ENCODE measurements at regions not wholly inside any gene's neighbourhood (a gene's known extent, or its start where the extent isn't known, plus 50 kb on each side); places are given as distances from the start of the nearest gene placed in this dataset.

GRCh38 chr20:63132131-63132714, 83.7 kb downstream of the YTHDF1 start:
- Mint-ChIP-seq H3K4me3 (no peak overlapping the region), H3K9me3 (no peaks in the 10 kb centered on the region), H3K27ac (no peak overlapping the region), H3K36me3 (ENCODE audit: low read depth) (no peaks in the 10 kb centered on the region), H3K4me1 (no peaks in the 10 kb centered on the region), H3K27me3 (peaks cover 5% of the 10 kb centered on the region)
- ATAC-seq (replicated peaks): no peak

DNA sequence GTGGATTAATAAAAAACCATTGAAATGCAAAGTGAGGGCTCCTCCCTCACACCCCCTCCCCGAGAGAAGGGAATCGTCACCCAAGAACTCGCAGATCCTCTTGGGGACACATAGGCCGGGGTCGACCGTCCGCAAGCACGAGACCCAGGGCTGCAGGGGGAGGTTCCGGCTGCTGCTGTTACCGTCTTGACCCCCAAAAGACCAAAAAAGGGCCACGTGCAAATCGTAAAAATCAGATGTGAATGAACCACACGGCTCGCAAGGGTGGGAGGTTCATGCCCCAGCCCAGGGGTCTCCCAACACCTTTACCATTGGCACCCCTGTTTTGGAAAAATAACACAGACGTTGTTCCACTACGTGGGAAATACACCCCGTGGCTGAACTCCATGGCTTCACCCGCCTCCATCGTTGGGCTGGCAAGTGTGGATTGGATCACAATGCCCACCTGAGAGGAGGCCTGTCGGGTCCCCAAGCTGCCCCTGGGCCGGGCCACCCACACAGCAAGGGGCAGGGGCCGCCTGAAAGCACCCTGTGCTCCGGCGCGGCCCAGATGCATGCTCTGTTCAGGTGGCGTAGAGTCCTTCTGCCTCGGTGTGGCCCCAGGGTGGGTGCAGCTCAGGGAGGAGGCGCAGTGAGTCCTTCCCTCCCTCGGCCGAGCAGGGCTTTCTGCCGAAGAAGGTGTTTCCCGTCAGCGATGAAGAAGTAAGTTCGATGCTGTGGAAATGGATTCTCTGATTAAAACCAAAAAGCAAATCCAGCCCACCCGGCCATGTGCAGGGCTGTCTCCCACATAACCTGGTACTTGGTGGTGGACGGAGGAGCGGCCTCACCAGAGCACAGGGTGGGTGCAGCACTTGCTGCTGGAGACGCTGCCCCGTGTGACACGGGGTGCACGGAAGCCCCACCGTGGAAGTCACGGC, 85.0 kb downstream of the YTHDF1 start:
- Mint-ChIP-seq H3K9me3 (no peaks in the 10 kb centered on the region), H3K27me3 (peaks cover 5% of the 10 kb centered on the region), H3K27ac (no peak overlapping the region), H3K4me3 (no peak overlapping the region), H3K36me3 (ENCODE audit: low read depth) (no peaks in the 10 kb centered on the region), H3K4me1 (no peaks in the 10 kb centered on the region)
- ATAC-seq (replicated peaks): no peak

- H3K4me3 Mint-ChIP-seq: no peak overlapping the region
- H3K36me3 Mint-ChIP-seq (ENCODE audit: low read depth): no peaks in the 10 kb centered on the region
- no peaks in the 10 kb centered on the region for H3K4me1 Mint-ChIP-seq
- no peak for ATAC-seq (replicated peaks)
- H3K27ac Mint-ChIP-seq: no peak overlapping the region
- H3K27me3 Mint-ChIP-seq: peaks cover 5% of the 10 kb centered on the region
- H3K9me3 Mint-ChIP-seq: no peaks in the 10 kb centered on the region
Measured at GRCh38 chr20:63129991-63130657, 85.8 kb downstream of the YTHDF1 start.

- ATAC-seq (replicated peaks): no peak
- H3K4me3 Mint-ChIP-seq: no peak overlapping the region
- no peaks in the 10 kb centered on the region for H3K36me3 Mint-ChIP-seq (ENCODE audit: low read depth)
- no peaks in the 10 kb centered on the region for H3K4me1 Mint-ChIP-seq
- H3K27ac Mint-ChIP-seq: no peak overlapping the region
- no peaks in the 10 kb centered on the region for H3K9me3 Mint-ChIP-seq
- peaks cover 9% of the 10 kb centered on the region for H3K27me3 Mint-ChIP-seq
Measured at GRCh38 chr20:63129376-63129965, 86.5 kb downstream of the YTHDF1 start.

GRCh38 chr20:63128956-63129355, 87.0 kb downstream of the YTHDF1 start:
- ATAC-seq (replicated peaks): no peak
- Mint-ChIP-seq H3K36me3 (ENCODE audit: low read depth) (no peaks in the 10 kb centered on the region), H3K4me3 (no peak overlapping the region), H3K27me3 (peaks cover 9% of the 10 kb centered on the region), H3K4me1 (no peaks in the 10 kb centered on the region), H3K27ac (no peak overlapping the region), H3K9me3 (no peaks in the 10 kb centered on the region)

DNA sequence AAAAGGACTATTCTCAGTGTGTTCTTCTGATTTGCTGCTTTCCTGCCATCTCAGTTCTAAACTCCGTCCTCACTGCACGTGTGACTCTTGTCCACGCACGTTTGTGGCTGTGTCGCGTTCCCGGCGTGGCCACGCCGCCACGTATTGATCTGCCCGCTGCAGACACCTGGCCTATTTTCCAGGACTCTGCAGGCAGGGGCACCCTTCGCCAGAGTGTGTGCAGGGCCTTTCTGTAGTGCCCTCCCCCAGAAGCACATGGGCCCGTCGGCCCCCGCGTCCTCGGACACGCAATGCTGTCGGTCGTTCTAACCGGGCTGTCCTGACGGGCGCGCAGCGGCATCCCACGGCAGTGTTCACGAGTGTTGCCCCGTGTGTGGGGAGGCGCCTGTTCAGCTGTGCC, 87.6 kb downstream of the YTHDF1 start:
- Mint-ChIP-seq H3K27me3 (peaks cover 9% of the 10 kb centered on the region), H3K36me3 (ENCODE audit: low read depth) (no peaks in the 10 kb centered on the region), H3K4me1 (no peaks in the 10 kb centered on the region), H3K9me3 (no peaks in the 10 kb centered on the region), H3K4me3 (no peak overlapping the region), H3K27ac (no peak overlapping the region)
- ATAC-seq (replicated peaks): no peak

- ATAC-seq (replicated peaks): no peak
- H3K27me3 Mint-ChIP-seq: peaks cover 9% of the 10 kb centered on the region
- no peaks in the 10 kb centered on the region for H3K36me3 Mint-ChIP-seq (ENCODE audit: low read depth)
- H3K4me1 Mint-ChIP-seq: no peaks in the 10 kb centered on the region
- no peaks in the 10 kb centered on the region for H3K9me3 Mint-ChIP-seq
- H3K4me3 Mint-ChIP-seq: no peak overlapping the region
- no peak overlapping the region for H3K27ac Mint-ChIP-seq
Measured at GRCh38 chr20:63127700-63128364, 88.1 kb downstream of the YTHDF1 start.

DNA sequence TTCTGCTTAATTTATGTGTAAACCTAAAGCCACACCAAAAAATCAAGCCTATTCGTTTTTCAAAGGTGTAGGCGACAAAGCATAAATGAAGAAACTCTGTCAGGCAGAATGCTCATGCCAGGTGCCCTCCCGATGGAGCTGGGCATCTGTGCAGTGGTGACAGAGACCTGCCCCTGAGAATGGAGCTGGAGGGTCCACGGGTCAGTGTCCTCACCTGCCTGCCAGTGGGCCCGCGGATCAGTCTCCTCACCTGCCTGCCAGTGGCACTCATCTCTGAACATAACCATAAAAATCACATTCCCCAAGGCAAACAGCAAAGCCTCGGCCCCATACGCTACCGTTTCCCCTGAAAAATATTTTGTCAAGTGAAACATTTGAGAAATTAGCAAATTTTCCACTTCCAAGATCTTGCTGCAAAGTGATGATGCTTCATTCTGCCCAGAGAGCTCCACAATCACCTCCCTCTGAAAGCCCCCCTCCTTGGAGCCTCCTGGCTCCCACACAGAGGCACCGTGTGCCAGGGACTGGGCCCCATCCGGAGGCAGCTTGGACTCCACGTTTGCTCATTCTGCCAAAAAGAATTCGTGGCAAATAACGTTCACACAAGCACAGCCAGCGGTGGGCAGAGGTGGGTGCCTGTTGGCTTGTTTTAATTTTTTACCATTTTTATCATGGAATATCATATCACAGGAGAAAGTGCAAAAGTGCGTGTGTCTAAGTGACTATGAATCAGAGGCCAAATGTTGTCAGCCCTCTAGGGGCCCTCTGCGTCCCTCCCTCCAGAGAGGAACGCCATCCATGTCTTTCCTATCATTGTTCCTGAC, 88.8 kb downstream of the YTHDF1 start:
- no peak for ATAC-seq (replicated peaks)
- Mint-ChIP-seq H3K4me3 (no peak overlapping the region), H3K36me3 (ENCODE audit: low read depth) (no peaks in the 10 kb centered on the region), H3K9me3 (no peaks in the 10 kb centered on the region), H3K27ac (no peak overlapping the region), H3K4me1 (no peaks in the 10 kb centered on the region), H3K27me3 (peaks cover 12% of the 10 kb centered on the region)

DNA sequence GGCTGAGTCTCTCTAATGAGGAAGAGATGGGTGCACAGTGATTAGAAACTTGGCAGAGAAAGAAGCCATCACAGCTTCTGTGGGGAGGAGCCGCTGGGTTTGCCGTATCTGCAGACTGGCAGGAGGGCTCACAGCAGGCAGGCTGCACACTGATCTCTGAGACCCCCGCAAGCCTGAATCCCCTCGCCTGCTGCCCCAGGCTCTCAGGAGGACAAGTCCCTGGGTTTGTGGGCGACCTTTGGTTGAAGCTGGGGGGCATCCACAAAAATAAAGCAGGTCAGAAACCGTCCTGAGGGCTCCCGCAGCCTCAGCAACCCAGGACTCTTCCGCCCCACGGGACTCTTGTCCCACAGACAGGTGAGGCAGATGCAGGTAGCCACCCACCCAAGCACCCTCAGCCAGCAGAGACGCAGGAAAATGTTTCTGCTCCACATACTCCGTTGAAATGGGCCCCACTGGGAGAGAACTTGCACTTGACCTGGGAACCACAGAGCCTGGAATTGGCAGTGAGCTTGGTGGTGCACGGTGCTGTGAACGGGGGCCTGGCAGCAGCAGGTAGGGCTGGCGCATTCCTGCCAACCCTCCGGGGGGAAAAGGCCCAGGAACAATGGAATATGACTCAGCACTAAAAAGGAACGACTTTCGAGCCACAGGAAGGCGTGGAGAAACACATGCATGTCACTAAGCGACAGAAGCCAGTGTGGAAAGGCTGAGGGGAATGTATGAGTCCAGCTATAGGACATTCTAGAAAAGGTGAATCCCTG, 89.9 kb downstream of the YTHDF1 start:
- Mint-ChIP-seq H3K36me3 (ENCODE audit: low read depth) (no peaks in the 10 kb centered on the region), H3K27me3 (peaks cover 12% of the 10 kb centered on the region), H3K4me1 (no peaks in the 10 kb centered on the region), H3K4me3 (no peak overlapping the region), H3K9me3 (no peaks in the 10 kb centered on the region), H3K27ac (no peak overlapping the region)
- ATAC-seq (replicated peaks): no peak

DNA sequence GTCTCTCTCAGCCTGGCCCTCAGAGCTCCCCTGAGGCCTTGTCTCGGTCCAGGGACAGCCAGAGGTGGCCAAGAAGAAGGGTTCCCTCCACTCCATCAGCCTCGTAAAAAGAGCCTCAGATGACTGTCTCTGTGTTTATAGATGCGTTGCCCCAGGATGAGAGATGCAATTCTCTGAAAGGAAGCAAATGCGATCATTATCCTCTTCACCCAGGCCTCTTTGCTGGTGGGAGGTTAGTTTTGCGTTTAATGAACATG, 90.4 kb downstream of the YTHDF1 start:
- Mint-ChIP-seq H3K27ac (no peak overlapping the region), H3K36me3 (ENCODE audit: low read depth) (no peaks in the 10 kb centered on the region), H3K4me1 (no peaks in the 10 kb centered on the region), H3K9me3 (no peaks in the 10 kb centered on the region), H3K27me3 (peaks cover 12% of the 10 kb centered on the region), H3K4me3 (no peak overlapping the region)
- no peak for ATAC-seq (replicated peaks)

- no peaks in the 10 kb centered on the region for H3K4me1 Mint-ChIP-seq
- no peak overlapping the region for H3K4me3 Mint-ChIP-seq
- no peak overlapping the region for H3K27ac Mint-ChIP-seq
- H3K36me3 Mint-ChIP-seq (ENCODE audit: low read depth): no peaks in the 10 kb centered on the region
- peaks cover 12% of the 10 kb centered on the region for H3K27me3 Mint-ChIP-seq
- H3K9me3 Mint-ChIP-seq: no peaks in the 10 kb centered on the region
- ATAC-seq (replicated peaks): no peak
Measured at GRCh38 chr20:63124782-63125580, 91.0 kb downstream of the YTHDF1 start.

DNA sequence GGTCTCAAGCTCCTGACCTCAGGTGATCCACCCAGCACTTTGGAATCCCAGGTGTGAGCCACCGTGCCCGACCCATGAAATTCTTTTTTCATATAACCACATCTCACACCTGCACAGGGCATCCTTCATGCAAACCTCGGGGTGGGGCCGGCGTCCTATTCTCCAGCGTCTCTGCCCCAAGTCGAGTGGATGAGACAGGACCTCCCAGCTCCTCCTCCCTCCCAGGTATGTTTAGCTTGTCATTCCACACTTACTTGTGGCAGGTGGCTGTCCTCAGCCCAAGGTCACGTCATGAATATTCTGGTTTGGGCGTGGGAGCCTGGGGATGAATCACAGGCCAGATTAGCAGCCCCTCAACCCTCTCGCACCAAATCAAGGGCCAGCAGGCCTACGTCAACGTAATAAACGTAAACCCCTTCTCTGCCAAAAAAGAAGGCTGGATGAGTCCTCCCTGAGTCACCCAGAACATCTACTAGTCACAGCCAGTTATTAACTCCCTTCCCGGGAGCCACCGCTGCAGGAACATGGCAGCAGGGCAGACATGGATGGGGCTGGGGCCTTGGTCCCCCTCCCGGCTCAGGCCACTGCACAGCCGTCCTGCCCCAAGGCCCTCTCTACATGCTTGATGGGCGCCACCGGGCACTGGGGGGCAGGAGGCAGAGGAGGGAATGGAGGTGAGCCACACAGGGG, 91.7 kb downstream of the YTHDF1 start:
- Mint-ChIP-seq H3K27ac (no peak overlapping the region), H3K4me1 (no peaks in the 10 kb centered on the region), H3K27me3 (peaks cover 9% of the 10 kb centered on the region), H3K9me3 (no peaks in the 10 kb centered on the region), H3K36me3 (ENCODE audit: low read depth) (no peaks in the 10 kb centered on the region), H3K4me3 (no peak overlapping the region)
- no peak for ATAC-seq (replicated peaks)

Data from activated T-helper 17 cell treated with anti-CD3 and anti-CD28 coated beads, Interleukin-2, amount 50 U/mL, for 72 hours (primary cell).